MM.1S (cell line): ENCODE measurements at regions not wholly inside any gene's neighbourhood (a gene's known extent, or its start where the extent isn't known, plus 50 kb on each side); places are given as distances from the start of the nearest gene placed in this dataset.

Source experiments
- EZH2 ChIP-seq: fragments of 300-600 bp; sonication (generic); optimal IDR thresholded peaks from 2 replicates; pipeline ENCODE3; 2017; ENCODE audit warnings: low read depth, mild to moderate bottlenecking, antibody characterized with exemption, low read length, mixed read lengths
- EZH2phosphoT487 ChIP-seq: fragments of 300-600 bp; sonication (generic); IDR thresholded peaks from 2 replicates; pipeline ENCODE4 v1.6.1; 2018; ENCODE audit warnings: antibody characterized with exemption, low read length
- TF ChIP-seq, protein P1 (sequence below): fragments of 300-600 bp; sonication (generic); IDR thresholded peaks from 2 replicates; pipeline ENCODE4 v1.5.1; 2016; ENCODE audit warnings: antibody characterized with exemption, low read length, mixed read lengths

DNA sequence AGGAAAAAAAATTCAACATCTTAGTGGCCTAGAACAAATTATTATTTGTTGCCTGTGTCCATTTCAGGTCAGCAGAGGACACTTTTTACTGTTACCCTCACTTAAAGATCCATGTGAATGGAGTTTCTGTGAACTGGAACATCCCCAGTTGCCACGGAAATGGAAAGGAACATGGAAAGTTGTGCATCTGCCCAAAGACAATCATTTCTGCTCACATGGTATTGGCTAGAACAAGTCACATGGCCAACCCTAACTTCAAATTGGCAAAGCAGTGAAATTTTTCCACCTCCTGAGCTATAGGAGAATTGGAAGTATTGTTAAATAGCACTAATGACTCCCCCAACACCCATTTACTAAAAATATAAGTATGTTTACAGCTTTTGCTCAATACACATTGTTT is 71.2 kb upstream of the CCBE1 start:
- TF ChIP-seq EZH2 (no peak), EZH2phosphoT487 (no peak)
- TF ChIP-seq, protein P1, sequence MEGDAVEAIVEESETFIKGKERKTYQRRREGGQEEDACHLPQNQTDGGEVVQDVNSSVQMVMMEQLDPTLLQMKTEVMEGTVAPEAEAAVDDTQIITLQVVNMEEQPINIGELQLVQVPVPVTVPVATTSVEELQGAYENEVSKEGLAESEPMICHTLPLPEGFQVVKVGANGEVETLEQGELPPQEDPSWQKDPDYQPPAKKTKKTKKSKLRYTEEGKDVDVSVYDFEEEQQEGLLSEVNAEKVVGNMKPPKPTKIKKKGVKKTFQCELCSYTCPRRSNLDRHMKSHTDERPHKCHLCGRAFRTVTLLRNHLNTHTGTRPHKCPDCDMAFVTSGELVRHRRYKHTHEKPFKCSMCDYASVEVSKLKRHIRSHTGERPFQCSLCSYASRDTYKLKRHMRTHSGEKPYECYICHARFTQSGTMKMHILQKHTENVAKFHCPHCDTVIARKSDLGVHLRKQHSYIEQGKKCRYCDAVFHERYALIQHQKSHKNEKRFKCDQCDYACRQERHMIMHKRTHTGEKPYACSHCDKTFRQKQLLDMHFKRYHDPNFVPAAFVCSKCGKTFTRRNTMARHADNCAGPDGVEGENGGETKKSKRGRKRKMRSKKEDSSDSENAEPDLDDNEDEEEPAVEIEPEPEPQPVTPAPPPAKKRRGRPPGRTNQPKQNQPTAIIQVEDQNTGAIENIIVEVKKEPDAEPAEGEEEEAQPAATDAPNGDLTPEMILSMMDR, result no peak
